OCI-LY1 (cell line): ENCODE measurements at regions not wholly inside any gene's neighbourhood (a gene's known extent, or its start where the extent isn't known, plus 50 kb on each side); places are given as distances from the start of the nearest gene placed in this dataset.

Source experiments
- EZH2 ChIP-seq: fragments of 200-600 bp; sonication (generic), shearing (Covaris generic); IDR thresholded peaks from 2 replicates; pipeline ENCODE4 v1.8.0; 2017; ENCODE audit warnings: borderline replicate concordance, mixed run types, mild to moderate bottlenecking, antibody characterized with exemption, low read length, moderate library complexity, mixed read lengths
- TF ChIP-seq, protein P1 (sequence below): fragments of 200-600 bp; sonication (generic), shearing (Covaris generic); IDR thresholded peaks from 2 replicates; pipeline ENCODE4 v1.5.1; 2017; ENCODE audit warnings: mild to moderate bottlenecking, antibody characterized with exemption, low read length, moderate library complexity, mixed read lengths

DNA sequence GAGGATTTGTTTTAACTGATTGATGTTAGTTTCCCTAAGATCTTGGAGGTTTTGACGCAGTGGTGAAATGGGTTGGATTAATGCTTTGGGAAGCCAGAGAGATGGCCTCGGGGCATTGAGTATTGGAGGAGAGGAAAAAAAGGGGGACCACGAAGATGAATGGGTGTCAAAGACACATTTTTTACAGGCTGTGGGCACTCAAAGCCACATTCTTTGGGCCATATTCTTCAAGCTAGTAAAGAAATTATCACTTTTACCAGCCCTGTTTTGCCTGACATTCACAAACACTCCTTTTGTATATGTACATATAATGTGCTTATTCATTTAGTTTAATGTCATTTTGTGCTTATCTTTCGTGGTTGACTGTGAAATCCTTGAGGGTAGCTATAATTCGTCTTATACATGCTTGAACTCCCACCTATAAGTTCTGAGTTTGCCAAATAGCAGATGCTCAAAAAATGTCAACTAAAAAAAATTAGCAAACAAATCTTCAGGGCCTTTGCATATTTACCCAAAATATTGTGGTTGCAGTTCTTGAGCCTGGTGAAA is 146.3 kb downstream of the ARL6IP6 start:
- TF ChIP-seq, protein P1, sequence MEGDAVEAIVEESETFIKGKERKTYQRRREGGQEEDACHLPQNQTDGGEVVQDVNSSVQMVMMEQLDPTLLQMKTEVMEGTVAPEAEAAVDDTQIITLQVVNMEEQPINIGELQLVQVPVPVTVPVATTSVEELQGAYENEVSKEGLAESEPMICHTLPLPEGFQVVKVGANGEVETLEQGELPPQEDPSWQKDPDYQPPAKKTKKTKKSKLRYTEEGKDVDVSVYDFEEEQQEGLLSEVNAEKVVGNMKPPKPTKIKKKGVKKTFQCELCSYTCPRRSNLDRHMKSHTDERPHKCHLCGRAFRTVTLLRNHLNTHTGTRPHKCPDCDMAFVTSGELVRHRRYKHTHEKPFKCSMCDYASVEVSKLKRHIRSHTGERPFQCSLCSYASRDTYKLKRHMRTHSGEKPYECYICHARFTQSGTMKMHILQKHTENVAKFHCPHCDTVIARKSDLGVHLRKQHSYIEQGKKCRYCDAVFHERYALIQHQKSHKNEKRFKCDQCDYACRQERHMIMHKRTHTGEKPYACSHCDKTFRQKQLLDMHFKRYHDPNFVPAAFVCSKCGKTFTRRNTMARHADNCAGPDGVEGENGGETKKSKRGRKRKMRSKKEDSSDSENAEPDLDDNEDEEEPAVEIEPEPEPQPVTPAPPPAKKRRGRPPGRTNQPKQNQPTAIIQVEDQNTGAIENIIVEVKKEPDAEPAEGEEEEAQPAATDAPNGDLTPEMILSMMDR: no peak
- TF ChIP-seq EZH2: no peak
